HEK293 (cell line): ENCODE measurements at regions not wholly inside any gene's neighbourhood (a gene's known extent, or its start where the extent isn't known, plus 50 kb on each side); places are given as distances from the start of the nearest gene placed in this dataset.

Experiments used
- OVOL3 ChIP-seq: fragments of 450-650 bp; formaldehyde crosslinking; IDR thresholded peaks from 2 replicates; pipeline ENCODE4 v1.5.1; 2016; ENCODE audit warnings: missing biosample characterization, missing genetic modification characterization
- ZNF324 ChIP-seq: fragments of 450-650 bp; formaldehyde crosslinking; IDR thresholded peaks from 2 replicates; pipeline ENCODE4 v1.5.1; 2016; ENCODE audit warnings: missing biosample characterization, missing genetic modification characterization
- ZNF366 ChIP-seq: fragments of 450-650 bp; formaldehyde crosslinking; conservative IDR thresholded peaks from 2 replicates; pipeline ENCODE4 v1.5.1; 2016; ENCODE audit warnings: missing biosample characterization, missing genetic modification characterization
- ZNF596 ChIP-seq: fragments of 450-650 bp; IDR thresholded peaks from 2 replicates; pipeline ENCODE4 v1.5.0; 2018; ENCODE audit warnings: missing biosample characterization, mild to moderate bottlenecking, missing genetic modification characterization, moderate library complexity
- ZNF654 ChIP-seq: fragments of 450-650 bp; formaldehyde crosslinking; IDR thresholded peaks from 2 replicates; pipeline ENCODE4 v1.5.1; 2016; ENCODE audit warnings: low read depth, missing biosample characterization, missing genetic modification characterization
- ZNF777 ChIP-seq: fragments of 450-650 bp; formaldehyde crosslinking; IDR thresholded peaks from 2 replicates; pipeline ENCODE4 v1.5.1; 2017; ENCODE audit warnings: missing biosample characterization, missing genetic modification characterization, borderline replicate concordance
- TF ChIP-seq, protein P1 (sequence below): fragments of 450-650 bp; formaldehyde crosslinking; IDR thresholded peaks from 2 replicates; pipeline ENCODE4 v1.5.1; 2016; ENCODE audit warnings: missing biosample characterization, missing genetic modification characterization
- TF ChIP-seq, protein P2 (sequence below): fragments of 450-650 bp; formaldehyde crosslinking; optimal IDR thresholded peaks from 2 replicates; pipeline ENCODE3; 2016; ENCODE audit warnings: missing biosample characterization, mild to moderate bottlenecking, missing genetic modification characterization

DNA sequence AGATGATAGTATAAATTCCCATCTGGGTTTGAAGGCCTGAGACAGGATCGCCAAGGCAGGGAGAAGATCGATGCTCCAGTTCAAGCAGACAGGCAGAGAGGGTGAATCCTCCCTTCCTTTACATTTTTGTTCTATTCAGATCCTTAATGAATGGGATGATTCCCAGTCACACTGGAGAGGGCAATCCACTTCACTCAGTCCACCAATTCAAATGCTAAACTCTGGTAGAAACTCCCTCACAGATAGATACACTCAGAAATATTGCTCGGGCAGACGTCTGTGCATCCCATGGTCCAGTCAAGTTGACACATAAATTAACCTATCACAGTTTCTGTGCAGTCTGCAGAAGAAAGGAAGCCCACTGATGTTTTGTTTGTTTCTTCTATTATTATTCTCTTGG lies 193.1 kb upstream of the ZNF462 start:
- TF ChIP-seq, protein P1, sequence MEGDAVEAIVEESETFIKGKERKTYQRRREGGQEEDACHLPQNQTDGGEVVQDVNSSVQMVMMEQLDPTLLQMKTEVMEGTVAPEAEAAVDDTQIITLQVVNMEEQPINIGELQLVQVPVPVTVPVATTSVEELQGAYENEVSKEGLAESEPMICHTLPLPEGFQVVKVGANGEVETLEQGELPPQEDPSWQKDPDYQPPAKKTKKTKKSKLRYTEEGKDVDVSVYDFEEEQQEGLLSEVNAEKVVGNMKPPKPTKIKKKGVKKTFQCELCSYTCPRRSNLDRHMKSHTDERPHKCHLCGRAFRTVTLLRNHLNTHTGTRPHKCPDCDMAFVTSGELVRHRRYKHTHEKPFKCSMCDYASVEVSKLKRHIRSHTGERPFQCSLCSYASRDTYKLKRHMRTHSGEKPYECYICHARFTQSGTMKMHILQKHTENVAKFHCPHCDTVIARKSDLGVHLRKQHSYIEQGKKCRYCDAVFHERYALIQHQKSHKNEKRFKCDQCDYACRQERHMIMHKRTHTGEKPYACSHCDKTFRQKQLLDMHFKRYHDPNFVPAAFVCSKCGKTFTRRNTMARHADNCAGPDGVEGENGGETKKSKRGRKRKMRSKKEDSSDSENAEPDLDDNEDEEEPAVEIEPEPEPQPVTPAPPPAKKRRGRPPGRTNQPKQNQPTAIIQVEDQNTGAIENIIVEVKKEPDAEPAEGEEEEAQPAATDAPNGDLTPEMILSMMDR (tag by site-specific recombination): no peak
- TF ChIP-seq ZNF654 (tag by site-specific recombination) (no peak), ZNF777 (no peak), ZNF324 (no peak), ZNF596 (tag by site-specific recombination) (no peak), ZNF366 (tag by site-specific recombination) (no peak), OVOL3 (no peak)
- TF ChIP-seq, protein P2, sequence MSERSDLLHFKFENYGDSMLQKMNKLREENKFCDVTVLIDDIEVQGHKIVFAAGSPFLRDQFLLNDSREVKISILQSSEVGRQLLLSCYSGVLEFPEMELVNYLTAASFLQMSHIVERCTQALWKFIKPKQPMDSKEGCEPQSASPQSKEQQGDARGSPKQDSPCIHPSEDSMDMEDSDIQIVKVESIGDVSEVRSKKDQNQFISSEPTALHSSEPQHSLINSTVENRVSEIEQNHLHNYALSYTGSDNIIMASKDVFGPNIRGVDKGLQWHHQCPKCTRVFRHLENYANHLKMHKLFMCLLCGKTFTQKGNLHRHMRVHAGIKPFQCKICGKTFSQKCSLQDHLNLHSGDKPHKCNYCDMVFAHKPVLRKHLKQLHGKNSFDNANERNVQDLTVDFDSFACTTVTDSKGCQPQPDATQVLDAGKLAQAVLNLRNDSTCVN: no peak
